IMR-90 (cell line): ENCODE measurements at regions not wholly inside any gene's neighbourhood (a gene's known extent, or its start where the extent isn't known, plus 50 kb on each side); places are given as distances from the start of the nearest gene placed in this dataset.

ENCODE experiments used
- ATAC-seq: fragments of 200-7000 bp; cut with Tn5 transposase; 2 replicates; pipeline ENCODE4 v1.9.1; 2020; ENCODE audit warnings: low read depth, mild to moderate bottlenecking, moderate library complexity
- BruUV-seq: library from RNA; stranded (reverse); fragments of 400-500 nt; replicated peaks from 2 replicates; lab custom pipeline; 2021; lab: Mats Ljungman, UMichigan
- CTCF ChIA-PET: fragments of 300-600 bp; formaldehyde crosslinking; extraction: SDS; loops from one replicate; lab custom pipeline; 2021; ENCODE audit warnings: antibody characterized with exemption; lab: Yijun Ruan, JAX
- POLR2A ChIA-PET: fragments of 300-600 bp; sonication (Branson Sonifier 250); formaldehyde crosslinking; loops from one replicate; lab custom pipeline; 2022; ENCODE audit warnings: antibody characterized with exemption; ENCODE audit not compliant: unreplicated experiment; lab: Charles Lee
- DNase-seq: peaks from one replicate; pipeline ENCODE4 v3.0.0; 2013
- H2AFZ ChIP-seq: replicated peaks from 2 replicates; pipeline ENCODE3; 2013; ENCODE audit warnings: low read length, mild to moderate bottlenecking; ENCODE audit not compliant: poor library complexity
- H2AK5ac ChIP-seq: 2 replicates; pipeline ENCODE4 v1.6.1; 2013; ENCODE audit warnings: low read depth, low read length, inconsistent platforms
- H2AK9ac ChIP-seq: replicated peaks from 2 replicates; pipeline ENCODE3; 2013; ENCODE audit warnings: mild to moderate bottlenecking, low read depth, low read length, moderate library complexity; ENCODE audit not compliant: poor library complexity
- H2BK120ac ChIP-seq: 2 replicates; pipeline ENCODE4 v1.6.1; 2013; ENCODE audit warnings: low read depth, low read length, inconsistent platforms
- H2BK15ac ChIP-seq: 3 replicates; pipeline ENCODE4 v1.6.1; 2013; ENCODE audit warnings: low read depth, low read length, inconsistent platforms
- H2BK20ac ChIP-seq: 2 replicates; pipeline ENCODE4 v1.6.1; 2013; ENCODE audit warnings: low read depth, mild to moderate bottlenecking, inconsistent platforms, low read length, moderate library complexity
- H2BK5ac ChIP-seq: 2 replicates; pipeline ENCODE4 v1.6.1; 2013; ENCODE audit warnings: mild to moderate bottlenecking, low read depth, low read length, inconsistent platforms; ENCODE audit not compliant: poor library complexity, severe bottlenecking
- H3K14ac ChIP-seq: replicated peaks from 2 replicates; pipeline ENCODE4 v1.6.1; 2013; ENCODE audit warnings: low read depth, low read length, inconsistent platforms
- H3K18ac ChIP-seq: 2 replicates; pipeline ENCODE4 v1.6.1; 2013; ENCODE audit warnings: low read depth, low read length, control low read depth
- H3K23ac ChIP-seq: 2 replicates; pipeline ENCODE4 v1.6.1; 2013; ENCODE audit warnings: low read depth, low read length, inconsistent platforms
- H3K27ac ChIP-seq: 2 replicates; pipeline ENCODE4 v1.5.1; 2013; ENCODE audit warnings: mild to moderate bottlenecking, control low read depth, low read length; ENCODE audit not compliant: insufficient read depth
- H3K27me3 ChIP-seq: 2 replicates; pipeline ENCODE4 v1.6.1; 2013; ENCODE audit warnings: low read length; ENCODE audit not compliant: control insufficient read depth, insufficient read depth
- H3K36me3 ChIP-seq: 2 replicates; pipeline ENCODE4 v1.6.1; 2013; ENCODE audit warnings: low read length, mixed read lengths; ENCODE audit not compliant: control insufficient read depth, insufficient read depth
- H3K4ac ChIP-seq: 2 replicates; pipeline ENCODE4 v1.6.1; 2013; ENCODE audit warnings: low read depth, low read length, inconsistent platforms
- H3K4me1 ChIP-seq: 2 replicates; pipeline ENCODE4 v1.6.1; 2013; ENCODE audit warnings: low read length, mixed read lengths; ENCODE audit not compliant: control insufficient read depth, insufficient read depth
- H3K4me2 ChIP-seq: 2 replicates; pipeline ENCODE4 v1.6.1; 2013; ENCODE audit warnings: low read depth, mild to moderate bottlenecking, control low read depth, low read length, moderate library complexity
- H3K4me3 ChIP-seq: 2 replicates; pipeline ENCODE4 v1.5.1; 2013; ENCODE audit warnings: low read depth, mild to moderate bottlenecking, control low read depth, low read length, moderate library complexity; ENCODE audit not compliant: insufficient read depth
- H3K56ac ChIP-seq: 2 replicates; pipeline ENCODE4 v1.6.1; 2013; ENCODE audit warnings: low read length, inconsistent platforms; ENCODE audit not compliant: insufficient read depth; ENCODE audit errors: extremely low read depth
- H3K79me1 ChIP-seq, 2 experiments: 2 replicates each; pipeline ENCODE4 v1.6.1; 2013; ENCODE audit warnings: low read length in 2 of 2, inconsistent platforms in 1 of 2, low read depth in 1 of 2
- H3K9ac ChIP-seq: 2 replicates; pipeline ENCODE4 v1.6.1; 2013; ENCODE audit warnings: low read depth, low read length, control low read depth
- H3K9me1 ChIP-seq: 2 replicates; pipeline ENCODE4 v1.6.1; 2013; ENCODE audit warnings: low read length, inconsistent platforms; ENCODE audit not compliant: insufficient read depth
- H3K9me3 ChIP-seq: 2 replicates; pipeline ENCODE4 v1.6.1; 2013; ENCODE audit warnings: low read length; ENCODE audit not compliant: control insufficient read depth, insufficient read depth
- H4K20me1 ChIP-seq: 2 replicates; pipeline ENCODE4 v1.6.1; 2013; ENCODE audit warnings: low read length, inconsistent platforms; ENCODE audit not compliant: insufficient read depth
- H4K5ac ChIP-seq: 2 replicates; pipeline ENCODE4 v1.6.1; 2013; ENCODE audit warnings: mild to moderate bottlenecking, low read depth, low read length, control low read depth
- H4K8ac ChIP-seq, 2 experiments: 2 replicates each; pipeline ENCODE4 v1.6.1; 2013; ENCODE audit warnings: low read depth in 2 of 2, low read length in 2 of 2, control low read depth in 1 of 2, inconsistent platforms in 1 of 2
- H4K91ac ChIP-seq: 2 replicates; pipeline ENCODE4 v1.6.1; 2013; ENCODE audit warnings: low read depth, low read length, inconsistent platforms; ENCODE audit not compliant: insufficient read depth
- CEBPB ChIP-seq: IDR thresholded peaks from 2 replicates; pipeline ENCODE4 v1.6.1; 2012; ENCODE audit warnings: low read depth, low read length, improper control_type of control experiment
- CHD1 ChIP-seq: IDR thresholded peaks from 2 replicates; pipeline ENCODE4 v1.6.1; 2012; ENCODE audit warnings: low read depth, low read length, improper control_type of control experiment
- FOS ChIP-seq: fragments of 150-350 bp; IDR thresholded peaks from 2 replicates; pipeline ENCODE4 v1.6.1; 2016; ENCODE audit warnings: low read depth, low read length
- NFE2L2 ChIP-seq: fragments of 150-350 bp; IDR thresholded peaks from 2 replicates; pipeline ENCODE4 v1.6.1; 2016; ENCODE audit warnings: low read depth, mild to moderate bottlenecking, low read length
- WGBS, 2 experiments: methylation state at CpG; one replicate each; pipeline versions ENCODE4 v1.1.5 to v1.1.7; 2013; ENCODE audit warnings: missing lambda C conversion rate in 2 of 2; ENCODE audit not compliant: insufficient read length in 1 of 2; ENCODE audit errors: extremely low coverage in 2 of 2; 5-methylcytosine and 5-hydroxymethylcytosine counted together
- dilution Hi-C: fragments of 300-500 bp; cut with HindIII; formaldehyde crosslinking; loops from one replicate; pipeline ENCODE4 v1.14.3; 2018; ENCODE audit warnings: low sequenced_read_pairs; ENCODE audit not compliant: unreplicated experiment
- in situ Hi-C: fragments of 300-500 bp; cut with MboI; formaldehyde crosslinking; loops from 3 replicates; pipeline ENCODE4 v1.14.3; 2019; ENCODE audit warnings: low sequenced_read_pairs, inconsistent platforms, mixed read lengths
- intact Hi-C: fragments of 100-400 bp; cut with micrococcal nuclease; formaldehyde crosslinking; loops from 2 replicates; pipeline ENCODE4 v1.10.0; 2022

DNA sequence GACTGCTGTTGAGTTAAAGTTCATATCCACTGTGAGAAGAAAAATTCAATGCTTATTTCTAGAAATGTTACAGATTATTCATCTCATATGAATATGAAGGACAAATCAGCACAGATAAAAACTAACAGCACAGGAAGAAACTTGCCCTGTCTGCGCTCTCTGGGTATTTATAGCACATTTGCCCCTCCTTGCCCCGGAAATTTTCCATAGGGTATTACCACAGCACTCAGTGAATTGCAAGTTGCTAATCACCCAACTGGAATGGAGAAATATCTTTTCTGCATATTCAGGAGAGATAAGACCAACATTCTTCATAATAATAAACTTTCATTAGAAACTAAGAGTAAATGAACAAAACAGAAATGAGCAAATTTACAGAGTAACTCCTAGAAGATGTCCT is 318.0 kb upstream of the KLF12 start:
- Histone ChIP-seq H4K5ac (no peak overlapping the region), H2BK15ac (no peak overlapping the region), H2BK5ac (no peak overlapping the region), H3K4me2 (no peak overlapping the region), H2BK20ac (no peak overlapping the region), H3K4ac (no peak overlapping the region), H2BK120ac (no peak overlapping the region), H3K79me1 (no peaks in the 10 kb centered on the region), H3K4me3 (no peak overlapping the region), H3K56ac (no peak overlapping the region), H2AFZ (no peak overlapping the region), H2AK9ac (no peak overlapping the region), H3K14ac (no peak overlapping the region), H3K27ac (no peak overlapping the region), H3K9me3 (no peaks in the 10 kb centered on the region), H3K18ac (no peak overlapping the region), H3K9me1 (no peaks in the 10 kb centered on the region), H4K20me1 (no peaks in the 10 kb centered on the region), H3K36me3 (no peaks in the 10 kb centered on the region), H3K23ac (no peak overlapping the region), H4K91ac (no peak overlapping the region), H3K9ac (no peak overlapping the region), H3K27me3 (no peaks in the 10 kb centered on the region), H2AK5ac (no peak overlapping the region), H3K4me1 (no peaks in the 10 kb centered on the region), H4K8ac (no peak overlapping the region)
- DNase-seq (peak; percentile 1), ATAC-seq (no peak)
- TF ChIP-seq NFE2L2, result no peak
- no peak for TF ChIP-seq CHD1
- TF ChIP-seq FOS, result no peak
- TF ChIP-seq CEBPB, result no peak
- dilution Hi-C loops (no loop called here), in situ Hi-C loops (no loop called here), intact Hi-C loops (no loop called here)
- ChIA-PET CTCF (no interaction called here), POLR2A (no interaction called here)
- BruUV-seq, result no TSS peak
- no CpG with 5 or more reads among the region's 2 CpGs for WGBS, 2 experiments
